Osteoblast (primary cell): ENCODE measurements at regions not wholly inside any gene's neighbourhood (a gene's known extent, or its start where the extent isn't known, plus 50 kb on each side); places are given as distances from the start of the nearest gene placed in this dataset.

Experiments
- DNase-seq: peaks from one replicate; pipeline ENCODE4 v3.0.0; 2011; ENCODE audit warnings: low spot score, mixed read lengths; ENCODE audit not compliant: insufficient read length; ENCODE audit errors: missing footprints
- H2AFZ ChIP-seq: 2 replicates; pipeline ENCODE4 v1.6.0; 2011; ENCODE audit warnings: mild to moderate bottlenecking, low read length
- H3K27ac ChIP-seq: 2 replicates; pipeline ENCODE4 v1.5.1; 2011; ENCODE audit warnings: mild to moderate bottlenecking, low read depth, low read length, moderate library complexity
- H3K27me3 ChIP-seq: 2 replicates; pipeline ENCODE4 v1.6.0; 2012; ENCODE audit warnings: mild to moderate bottlenecking, control low read depth, inconsistent platforms, low read length, moderate library complexity; ENCODE audit not compliant: insufficient read depth
- H3K36me3 ChIP-seq: 2 replicates; pipeline ENCODE4 v1.5.1; 2011; ENCODE audit warnings: mild to moderate bottlenecking, low read length, control low read depth, moderate library complexity; ENCODE audit not compliant: insufficient read depth
- H3K4me1 ChIP-seq: 2 replicates; pipeline ENCODE4 v1.5.1; 2011; ENCODE audit warnings: mild to moderate bottlenecking, low read length, control low read depth, moderate library complexity; ENCODE audit not compliant: insufficient read depth
- H3K4me2 ChIP-seq: 2 replicates; pipeline ENCODE4 v1.6.0; 2011; ENCODE audit warnings: mild to moderate bottlenecking, low read length; ENCODE audit not compliant: insufficient read depth
- H3K4me3 ChIP-seq: fragments of 200-600 bp; sonication (generic); 3 replicates; pipeline ENCODE4 v1.5.1; 2012; ENCODE audit warnings: mild to moderate bottlenecking, low read length, inconsistent platforms; ENCODE audit not compliant: insufficient read depth
- H3K79me2 ChIP-seq: 2 replicates; pipeline ENCODE4 v1.6.0; 2012; ENCODE audit warnings: mild to moderate bottlenecking, low read length, control low read depth, inconsistent platforms; ENCODE audit not compliant: insufficient read depth
- H3K9me3 ChIP-seq: 2 replicates; pipeline ENCODE4 v1.5.1; 2011; ENCODE audit warnings: low read depth, low read length, control low read depth
- H4K20me1 ChIP-seq: 2 replicates; pipeline ENCODE4 v1.6.0; 2012; ENCODE audit warnings: mild to moderate bottlenecking, low read length, control low read depth; ENCODE audit not compliant: insufficient read depth
- CTCF ChIP-seq: IDR thresholded peaks from 2 replicates; pipeline ENCODE4 v1.5.1; 2011; ENCODE audit warnings: mild to moderate bottlenecking, low read depth, low read length, moderate library complexity; ENCODE audit errors: extremely low read depth

- no peaks in the 10 kb centered on the region for H3K36me3 ChIP-seq
- H3K4me2 ChIP-seq: no peak overlapping the region
- H3K27me3 ChIP-seq: no peaks in the 10 kb centered on the region
- no peak overlapping the region for H2AFZ ChIP-seq
- no peaks in the 10 kb centered on the region for H3K4me1 ChIP-seq
- H3K4me3 ChIP-seq: no peak overlapping the region
- H3K9me3 ChIP-seq: no peaks in the 10 kb centered on the region
- H4K20me1 ChIP-seq: no peaks in the 10 kb centered on the region
- H3K79me2 ChIP-seq: no peaks in the 10 kb centered on the region
- no peak overlapping the region for H3K27ac ChIP-seq
- no peak for TF ChIP-seq CTCF
- no peak for DNase-seq
These were observed 351.2 kb upstream of the SGO1 start for GRCh38 chr3:20537234-20537633.

- no peaks in the 10 kb centered on the region for H3K27me3 ChIP-seq
- no peak for DNase-seq
- H4K20me1 ChIP-seq: no peaks in the 10 kb centered on the region
- no peaks in the 10 kb centered on the region for H3K4me1 ChIP-seq
- H2AFZ ChIP-seq: no peak overlapping the region
- no peak overlapping the region for H3K4me3 ChIP-seq
- H3K36me3 ChIP-seq: no peaks in the 10 kb centered on the region
- H3K9me3 ChIP-seq: no peaks in the 10 kb centered on the region
- H3K4me2 ChIP-seq: no peak overlapping the region
- H3K27ac ChIP-seq: no peak overlapping the region
- H3K79me2 ChIP-seq: no peaks in the 10 kb centered on the region
- TF ChIP-seq CTCF: no peak
These were observed 343.9 kb upstream of the SGO1 start for GRCh38 chr3:20529911-20530310.

GRCh38 chr3:20528180-20528770 lies 342.3 kb upstream of the SGO1 start:
- Histone ChIP-seq H3K4me1 (no peaks in the 10 kb centered on the region), H3K4me2 (no peak overlapping the region), H3K4me3 (no peak overlapping the region), H3K27me3 (no peaks in the 10 kb centered on the region), H3K9me3 (no peaks in the 10 kb centered on the region), H3K79me2 (no peaks in the 10 kb centered on the region), H3K36me3 (no peaks in the 10 kb centered on the region), H2AFZ (no peak overlapping the region), H4K20me1 (no peaks in the 10 kb centered on the region), H3K27ac (no peak overlapping the region)
- DNase-seq: no peak
- no peak for TF ChIP-seq CTCF

GRCh38 chr3:20527368-20527767 lies 341.4 kb upstream of the SGO1 start:
- Histone ChIP-seq H3K4me2 (no peak overlapping the region), H3K79me2 (no peaks in the 10 kb centered on the region), H3K27me3 (no peaks in the 10 kb centered on the region), H4K20me1 (no peaks in the 10 kb centered on the region), H3K27ac (no peak overlapping the region), H3K36me3 (no peaks in the 10 kb centered on the region), H3K9me3 (no peaks in the 10 kb centered on the region), H2AFZ (no peak overlapping the region), H3K4me3 (no peak overlapping the region), H3K4me1 (no peaks in the 10 kb centered on the region)
- no peak for TF ChIP-seq CTCF
- DNase-seq: no peak
